ENCODE measurements at regions not wholly inside any gene's neighbourhood (a gene's known extent, or its start where the extent isn't known, plus 50 kb on each side); places are given as distances from the start of the nearest gene placed in this dataset.

GRCh38 chr2:234401426-234401825 is 95.5 kb downstream of the ARL4C start:
- no peak for TF ChIP-seq CTCF (IDR thresholded peaks at IDR 0.05; ENCODE audit: low read depth, low read length, missing control alignments)
- H3K4me3 ChIP-seq (ENCODE audit: low read depth, low read length) = no peak overlapping the region
- DNase-seq (ENCODE audit: low read depth) = no peak

DNA sequence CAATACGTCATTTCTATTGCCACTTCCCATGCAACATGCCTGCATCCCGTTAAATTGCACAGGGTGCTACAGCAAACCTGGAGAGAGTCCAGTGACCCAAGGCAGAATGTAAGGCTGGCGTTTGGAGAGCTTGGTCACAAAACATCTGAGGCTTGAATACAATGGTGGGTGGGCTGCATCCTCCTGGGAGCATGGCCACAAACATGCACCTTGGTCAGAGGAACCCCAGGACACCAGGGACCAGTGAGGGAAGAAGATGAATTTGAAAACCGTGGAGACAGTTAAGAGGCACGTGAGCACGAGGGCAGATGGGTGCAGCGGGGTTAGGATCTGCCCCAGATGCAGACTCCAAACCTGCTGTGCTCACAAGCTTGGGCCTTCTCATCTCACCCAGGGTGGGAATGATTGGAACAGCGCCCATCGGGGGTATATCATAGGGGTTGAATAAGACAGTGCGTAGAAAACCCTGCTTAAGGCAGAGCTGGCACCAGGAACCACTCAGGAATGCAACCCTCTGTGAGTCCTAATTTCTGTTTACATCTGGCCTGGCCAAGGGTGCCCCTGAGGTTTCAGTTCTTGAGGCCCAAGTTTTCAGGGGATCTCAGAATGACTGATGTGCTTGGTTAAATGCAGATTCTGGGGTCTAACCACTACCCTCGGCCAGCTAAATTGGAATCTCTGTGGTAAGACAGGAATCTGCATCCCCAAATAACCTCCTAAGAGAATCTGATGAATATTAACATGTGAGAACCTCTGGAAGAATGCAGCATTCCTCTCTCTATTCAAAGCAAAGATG is 97.2 kb downstream of the ARL4C start:
- DNase-seq (ENCODE audit: low read depth) = no peak
- H3K4me3 ChIP-seq (ENCODE audit: low read depth, low read length) = no peak overlapping the region
- no peak for TF ChIP-seq CTCF (IDR thresholded peaks at IDR 0.05; ENCODE audit: low read depth, low read length, missing control alignments)

DNA sequence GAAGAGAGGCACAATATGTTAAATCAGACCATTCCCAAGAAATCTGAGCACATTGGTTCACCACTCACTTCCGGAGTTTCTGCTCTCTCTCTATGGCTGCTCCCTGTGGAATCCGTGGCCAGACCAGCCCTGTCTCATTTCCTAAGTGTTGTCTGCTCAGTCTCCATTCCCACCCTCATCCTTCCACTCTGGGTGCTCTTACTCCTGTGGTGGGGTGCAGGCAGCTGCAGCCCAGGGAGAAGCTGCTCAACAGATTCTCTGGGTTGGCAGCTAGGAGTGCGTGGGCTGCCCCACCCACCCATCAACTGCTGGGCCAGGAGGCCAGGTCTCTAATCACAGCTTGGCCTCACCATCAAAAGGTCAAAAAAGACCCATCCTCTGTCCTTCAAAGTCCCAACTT is 98.3 kb downstream of the ARL4C start:
- no peak for DNase-seq (ENCODE audit: low read depth)
- TF ChIP-seq CTCF (IDR thresholded peaks at IDR 0.05; ENCODE audit: low read depth, low read length, missing control alignments) = no peak
- no peak overlapping the region for H3K4me3 ChIP-seq (ENCODE audit: low read depth, low read length)

DNA sequence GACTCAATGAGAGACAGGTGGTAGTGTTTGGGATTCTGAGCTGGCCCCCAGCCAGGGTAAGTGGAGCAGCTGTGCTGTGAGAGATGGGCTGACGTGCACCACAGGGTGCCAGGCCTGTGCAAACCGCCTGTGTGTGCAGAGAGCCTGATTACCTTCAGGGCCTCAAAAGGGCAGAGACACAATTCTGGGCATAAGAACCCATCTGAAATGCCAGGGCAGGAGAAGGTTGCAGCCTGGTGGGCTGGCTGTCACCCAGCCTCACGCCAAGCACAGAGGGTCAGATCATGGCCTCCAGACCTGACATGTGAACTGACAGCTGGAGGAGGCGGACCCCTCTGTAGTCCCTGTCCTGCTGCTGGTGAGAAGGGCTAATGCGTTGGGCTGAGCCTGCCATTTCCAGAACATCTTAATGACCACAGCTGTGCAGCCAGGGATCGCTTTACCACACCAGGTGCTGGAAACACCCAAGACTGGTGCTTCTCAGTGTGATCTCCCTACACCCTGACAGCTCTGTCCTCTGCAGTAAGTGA is 100.9 kb downstream of the ARL4C start:
- no peak for DNase-seq (ENCODE audit: low read depth)
- H3K4me3 ChIP-seq (ENCODE audit: low read depth, low read length) = no peak overlapping the region
- no peak for TF ChIP-seq CTCF (IDR thresholded peaks at IDR 0.05; ENCODE audit: low read depth, low read length, missing control alignments)

DNA sequence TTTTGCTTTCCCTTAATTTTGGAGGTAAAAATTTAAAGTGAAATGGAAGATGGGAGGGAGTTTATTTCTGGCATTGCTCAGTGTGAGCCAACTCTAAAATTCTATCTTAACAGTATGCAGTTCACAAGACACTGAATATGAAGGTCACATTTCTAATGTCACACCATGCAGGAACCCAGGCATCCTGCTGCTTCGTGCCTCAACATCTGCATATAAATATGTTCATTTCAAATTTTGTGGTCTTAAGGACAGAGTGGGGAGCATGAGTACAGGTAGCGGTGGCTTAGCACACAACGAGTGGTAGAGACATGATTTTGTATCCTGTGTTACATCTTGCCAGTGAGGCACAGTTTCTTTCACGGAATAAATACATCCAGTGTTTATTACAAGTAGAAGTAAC is 102.4 kb downstream of the ARL4C start:
- H3K4me3 ChIP-seq (ENCODE audit: low read depth, low read length) = no peak overlapping the region
- no peak for TF ChIP-seq CTCF (IDR thresholded peaks at IDR 0.05; ENCODE audit: low read depth, low read length, missing control alignments)
- DNase-seq (ENCODE audit: low read depth) = no peak

DNA sequence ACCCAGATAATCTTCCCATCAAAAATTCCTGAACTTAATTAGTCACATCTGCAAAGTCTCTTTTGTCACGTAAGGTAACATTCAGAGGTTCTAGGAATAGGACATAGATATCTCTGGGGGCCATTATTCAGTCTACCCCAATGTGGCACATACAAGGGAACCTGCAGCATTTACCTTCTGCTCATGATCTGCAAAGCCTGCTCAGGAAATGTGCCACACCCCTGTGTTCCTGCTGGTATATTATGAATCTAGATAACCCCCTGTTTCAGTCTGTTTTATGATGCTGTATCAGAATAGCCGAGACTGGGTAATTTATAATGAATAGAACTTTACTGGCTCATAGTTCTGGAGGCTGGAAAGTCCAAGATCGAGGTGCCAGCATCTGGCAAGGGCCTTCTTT is 103.5 kb downstream of the ARL4C start:
- DNase-seq (ENCODE audit: low read depth) = no peak
- no peak overlapping the region for H3K4me3 ChIP-seq (ENCODE audit: low read depth, low read length)
- TF ChIP-seq CTCF (IDR thresholded peaks at IDR 0.05; ENCODE audit: low read depth, low read length, missing control alignments) = no peak

Data from GM12864 (cell line).